ACC112 (cell line): ENCODE measurements at regions not wholly inside any gene's neighbourhood (a gene's known extent, or its start where the extent isn't known, plus 50 kb on each side); places are given as distances from the start of the nearest gene placed in this dataset.

ENCODE experiments used
- H2AFZ ChIP-seq: fragments of 200-600 bp; sonication (generic); one replicate; pipeline ENCODE4 v1.6.0; 2017; ENCODE audit warnings: antibody characterized with exemption, low read length; ENCODE audit not compliant: unreplicated experiment
- H3K27ac ChIP-seq: fragments of 200-600 bp; sonication (generic); 2 replicates; pipeline ENCODE4 v1.5.1; 2014; ENCODE audit warnings: low read depth, mild to moderate bottlenecking, antibody characterized with exemption, low read length, moderate library complexity
- H3K27me3 ChIP-seq: fragments of 200-600 bp; sonication (generic); 2 replicates; pipeline ENCODE4 v1.6.1; 2014; ENCODE audit warnings: mild to moderate bottlenecking, antibody characterized with exemption, low read length, moderate library complexity, mixed read lengths; ENCODE audit not compliant: insufficient read depth
- H3K36me3 ChIP-seq: fragments of 200-600 bp; sonication (generic); 2 replicates; pipeline ENCODE4 v1.6.1; 2016; ENCODE audit warnings: mild to moderate bottlenecking, antibody characterized with exemption, low read length, moderate library complexity, mixed read lengths; ENCODE audit not compliant: insufficient read depth
- H3K4me1 ChIP-seq: fragments of 200-600 bp; sonication (generic); one replicate; pipeline ENCODE4 v1.6.1; 2016; ENCODE audit warnings: low read length, mixed read lengths; ENCODE audit not compliant: insufficient read depth, unreplicated experiment, control insufficient read depth
- H3K4me3 ChIP-seq: fragments of 200-600 bp; sonication (generic); 2 replicates; pipeline ENCODE4 v1.5.1; 2014; ENCODE audit warnings: mild to moderate bottlenecking, low read depth, low read length
- H3K79me2 ChIP-seq: fragments of 200-600 bp; sonication (generic); one replicate; pipeline ENCODE4 v1.6.0; 2016; ENCODE audit warnings: low read length; ENCODE audit not compliant: control insufficient read depth, unreplicated experiment, insufficient read depth

DNA sequence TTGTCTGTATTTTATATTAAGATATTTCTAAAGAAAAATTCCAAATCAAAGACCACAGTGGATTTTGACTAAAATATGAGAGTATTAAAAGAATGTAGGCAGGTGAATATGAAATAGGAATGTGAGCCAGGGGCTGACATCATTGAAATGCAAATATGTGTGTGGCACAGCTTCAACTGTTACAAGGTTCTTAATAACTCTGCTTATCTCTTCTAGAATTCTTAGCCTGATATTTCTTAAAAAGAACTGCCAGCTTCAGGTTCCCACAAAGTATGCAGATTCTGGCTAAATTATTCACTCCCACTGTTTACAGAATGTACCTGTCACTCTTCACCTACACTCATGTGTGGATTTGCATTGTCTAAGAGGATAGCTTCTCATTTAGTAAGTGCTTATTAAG is 274.4 kb downstream of the DIRAS2 start:
- no peak overlapping the region for H2AFZ ChIP-seq
- H3K27ac ChIP-seq: no peak overlapping the region
- H3K4me1 ChIP-seq: no peaks in the 10 kb centered on the region
- no peaks in the 10 kb centered on the region for H3K27me3 ChIP-seq
- no peak overlapping the region for H3K4me3 ChIP-seq
- H3K36me3 ChIP-seq: no peaks in the 10 kb centered on the region
- no peaks in the 10 kb centered on the region for H3K79me2 ChIP-seq

DNA sequence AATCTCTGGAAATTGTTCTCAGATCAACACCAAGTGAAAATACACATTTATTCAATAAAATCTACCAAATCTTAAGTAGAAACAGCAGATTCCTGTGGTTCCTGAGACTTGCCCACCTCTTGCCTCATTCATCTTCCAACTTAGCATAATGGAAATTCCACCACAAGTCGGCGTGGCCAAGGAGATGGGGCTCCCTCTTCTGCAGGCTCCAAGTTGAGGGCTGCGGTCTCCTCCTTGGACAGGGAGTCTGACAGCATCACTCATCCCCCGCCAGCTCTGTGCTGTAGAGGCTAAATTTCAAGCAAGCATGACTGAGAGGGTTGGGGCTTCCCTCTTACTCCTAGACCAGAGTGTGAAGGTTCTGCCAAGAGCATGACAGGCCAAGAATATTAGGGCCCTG is 273.7 kb downstream of the DIRAS2 start:
- H2AFZ ChIP-seq: no peak overlapping the region
- H3K4me3 ChIP-seq: no peak overlapping the region
- no peaks in the 10 kb centered on the region for H3K36me3 ChIP-seq
- H3K4me1 ChIP-seq: no peaks in the 10 kb centered on the region
- no peak overlapping the region for H3K27ac ChIP-seq
- H3K79me2 ChIP-seq: no peaks in the 10 kb centered on the region
- H3K27me3 ChIP-seq: no peaks in the 10 kb centered on the region

DNA sequence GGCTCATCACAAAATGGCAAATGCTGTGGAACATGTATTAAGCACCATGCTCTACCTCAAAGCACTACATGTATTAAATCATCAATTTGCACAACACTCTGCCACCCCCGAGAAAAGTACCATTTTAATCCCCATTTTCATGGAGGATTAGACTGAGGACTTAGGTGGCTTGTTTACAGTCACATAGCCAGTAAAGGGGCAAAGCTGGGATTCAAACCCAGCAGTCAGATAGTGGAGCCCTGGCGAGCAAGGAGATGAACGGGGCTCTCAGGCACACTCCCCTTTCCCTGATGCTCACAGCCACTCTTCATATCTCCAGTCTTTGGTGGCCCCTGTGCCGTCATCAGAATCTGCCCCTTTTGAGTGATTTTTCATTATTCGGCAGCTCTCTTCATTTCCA is 262.9 kb downstream of the DIRAS2 start:
- Histone ChIP-seq H3K27me3 (no peaks in the 10 kb centered on the region), H3K27ac (no peak overlapping the region), H3K4me1 (no peaks in the 10 kb centered on the region), H2AFZ (no peak overlapping the region), H3K79me2 (no peaks in the 10 kb centered on the region), H3K4me3 (no peak overlapping the region), H3K36me3 (no peaks in the 10 kb centered on the region)

DNA sequence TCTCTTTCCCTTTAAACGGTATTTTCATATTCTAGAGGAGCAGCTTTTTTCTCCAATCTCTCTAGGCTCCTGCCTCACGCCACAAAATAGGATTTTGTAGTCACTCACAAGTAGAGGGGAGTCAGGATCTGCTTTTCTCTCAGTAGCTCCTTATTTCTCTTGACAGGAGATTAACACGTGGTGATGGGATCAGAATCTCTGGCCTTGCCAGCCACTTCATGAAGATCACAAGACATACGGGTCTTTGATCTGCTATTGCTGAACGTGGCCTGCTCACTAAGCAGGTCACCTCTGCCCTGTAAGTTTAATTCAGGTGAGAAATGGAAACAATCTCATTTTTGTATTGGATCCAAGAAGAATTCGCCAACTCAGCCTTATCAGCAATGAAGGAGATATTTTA is 257.5 kb downstream of the DIRAS2 start:
- H3K4me3 ChIP-seq: no peak overlapping the region
- no peaks in the 10 kb centered on the region for H3K36me3 ChIP-seq
- no peak overlapping the region for H3K27ac ChIP-seq
- H3K27me3 ChIP-seq: no peaks in the 10 kb centered on the region
- H2AFZ ChIP-seq: no peak overlapping the region
- no peaks in the 10 kb centered on the region for H3K79me2 ChIP-seq
- H3K4me1 ChIP-seq: no peaks in the 10 kb centered on the region

DNA sequence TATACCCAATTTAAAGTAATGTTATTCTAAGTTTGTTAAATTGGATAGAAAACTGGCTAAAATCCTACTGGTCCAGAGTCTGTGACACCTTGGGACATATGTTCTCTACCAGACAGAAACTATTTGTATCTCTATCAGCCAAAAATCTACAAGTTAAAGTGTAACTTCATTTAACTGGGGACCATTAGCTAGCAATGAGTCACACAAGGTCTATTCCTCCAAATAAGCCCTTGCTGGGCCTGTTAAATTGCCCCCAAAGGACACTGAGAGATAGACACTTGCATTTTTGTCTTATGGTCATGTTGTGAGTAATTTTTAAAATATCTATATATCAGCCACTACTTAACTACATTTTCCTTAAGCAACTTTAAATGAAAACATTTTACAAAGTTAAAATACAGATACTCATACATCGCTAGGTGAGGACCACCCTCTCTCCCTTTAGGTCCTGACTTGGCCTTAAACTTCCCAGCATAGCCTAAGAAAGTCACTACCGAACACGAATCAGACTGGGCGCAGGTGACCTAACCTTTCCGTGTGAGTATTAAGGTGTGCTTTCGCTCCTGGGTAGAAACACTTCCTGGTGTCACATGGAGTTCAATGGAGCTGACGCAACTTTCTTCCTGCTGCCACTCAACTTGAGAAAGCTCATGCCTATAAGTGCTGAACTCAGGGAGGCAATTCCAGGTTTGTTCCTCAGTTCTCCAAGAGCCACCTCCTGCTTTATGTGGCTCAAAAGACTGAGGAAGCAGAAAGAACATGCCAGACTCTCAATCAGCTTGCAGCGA is 249.1 kb downstream of the DIRAS2 start:
- Histone ChIP-seq H3K27me3 (no peaks in the 10 kb centered on the region), H3K36me3 (no peaks in the 10 kb centered on the region), H3K79me2 (no peaks in the 10 kb centered on the region), H3K4me3 (no peak overlapping the region), H3K27ac (no peak overlapping the region), H2AFZ (no peak overlapping the region), H3K4me1 (no peaks in the 10 kb centered on the region)

DNA sequence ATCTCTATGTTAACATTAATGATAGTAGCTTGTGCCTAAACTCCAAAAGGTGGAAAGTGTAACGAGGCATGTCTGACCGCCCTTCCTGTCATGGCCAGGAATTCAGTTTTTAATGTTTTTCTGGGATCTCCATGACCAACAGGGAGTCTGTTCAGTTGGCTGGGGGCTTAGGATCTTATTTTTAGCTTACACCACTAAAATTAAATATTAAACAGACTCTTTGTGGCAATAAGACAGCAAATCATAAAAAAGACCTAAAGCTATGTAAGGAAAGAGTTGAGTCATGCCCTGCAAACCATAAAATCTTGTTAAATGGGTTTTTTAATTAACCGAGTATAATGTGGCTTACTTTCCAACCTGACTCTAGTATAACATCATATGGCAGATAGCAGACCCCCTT is 247.8 kb downstream of the DIRAS2 start:
- no peaks in the 10 kb centered on the region for H3K36me3 ChIP-seq
- no peak overlapping the region for H2AFZ ChIP-seq
- no peaks in the 10 kb centered on the region for H3K27me3 ChIP-seq
- no peak overlapping the region for H3K27ac ChIP-seq
- no peak overlapping the region for H3K4me3 ChIP-seq
- no peaks in the 10 kb centered on the region for H3K79me2 ChIP-seq
- H3K4me1 ChIP-seq: no peaks in the 10 kb centered on the region

DNA sequence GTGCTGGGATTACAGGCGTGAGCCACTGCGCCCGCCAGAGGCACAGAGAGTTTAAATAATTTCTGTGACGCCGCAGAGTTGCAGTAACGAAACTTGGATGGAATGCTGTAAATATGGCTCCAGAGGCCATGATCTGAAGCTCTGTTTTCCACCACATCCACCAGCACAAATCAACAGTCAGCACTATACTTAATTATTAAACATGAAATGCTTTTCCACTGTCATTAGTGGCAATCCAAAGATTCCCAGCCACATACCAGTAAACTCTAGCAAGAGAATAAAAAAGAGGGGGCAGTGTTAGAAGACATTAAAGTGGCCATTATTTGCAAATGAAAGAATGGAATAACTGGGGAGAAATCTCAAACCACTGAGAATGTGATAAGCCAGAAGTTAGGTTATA is 242.5 kb downstream of the DIRAS2 start:
- H3K27me3 ChIP-seq: no peaks in the 10 kb centered on the region
- no peaks in the 10 kb centered on the region for H3K4me1 ChIP-seq
- no peaks in the 10 kb centered on the region for H3K79me2 ChIP-seq
- H3K36me3 ChIP-seq: no peaks in the 10 kb centered on the region
- H2AFZ ChIP-seq: no peak overlapping the region
- no peak overlapping the region for H3K4me3 ChIP-seq
- H3K27ac ChIP-seq: no peak overlapping the region

DNA sequence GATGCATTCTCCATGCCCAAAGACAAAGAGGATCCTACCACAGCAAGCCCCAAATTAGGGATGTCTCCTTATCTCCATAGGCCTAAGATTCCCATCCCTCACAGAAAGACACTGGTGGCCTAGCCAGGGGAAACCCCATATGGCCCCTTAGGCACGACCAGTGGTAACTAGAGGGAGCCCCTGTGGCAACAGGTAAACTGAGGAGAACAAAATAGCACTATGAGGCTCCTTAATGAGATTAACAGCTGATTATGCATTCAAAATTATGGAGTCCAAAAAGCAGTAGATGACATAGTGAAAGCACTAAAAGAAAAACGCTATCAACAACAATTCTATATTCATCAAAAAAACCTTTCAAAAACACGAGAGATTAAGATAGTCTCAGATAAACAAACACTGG is 234.0 kb downstream of the DIRAS2 start:
- H3K4me3 ChIP-seq: no peak overlapping the region
- H3K79me2 ChIP-seq: no peaks in the 10 kb centered on the region
- no peaks in the 10 kb centered on the region for H3K36me3 ChIP-seq
- no peaks in the 10 kb centered on the region for H3K27me3 ChIP-seq
- H3K27ac ChIP-seq: no peak overlapping the region
- no peak overlapping the region for H2AFZ ChIP-seq
- no peaks in the 10 kb centered on the region for H3K4me1 ChIP-seq

DNA sequence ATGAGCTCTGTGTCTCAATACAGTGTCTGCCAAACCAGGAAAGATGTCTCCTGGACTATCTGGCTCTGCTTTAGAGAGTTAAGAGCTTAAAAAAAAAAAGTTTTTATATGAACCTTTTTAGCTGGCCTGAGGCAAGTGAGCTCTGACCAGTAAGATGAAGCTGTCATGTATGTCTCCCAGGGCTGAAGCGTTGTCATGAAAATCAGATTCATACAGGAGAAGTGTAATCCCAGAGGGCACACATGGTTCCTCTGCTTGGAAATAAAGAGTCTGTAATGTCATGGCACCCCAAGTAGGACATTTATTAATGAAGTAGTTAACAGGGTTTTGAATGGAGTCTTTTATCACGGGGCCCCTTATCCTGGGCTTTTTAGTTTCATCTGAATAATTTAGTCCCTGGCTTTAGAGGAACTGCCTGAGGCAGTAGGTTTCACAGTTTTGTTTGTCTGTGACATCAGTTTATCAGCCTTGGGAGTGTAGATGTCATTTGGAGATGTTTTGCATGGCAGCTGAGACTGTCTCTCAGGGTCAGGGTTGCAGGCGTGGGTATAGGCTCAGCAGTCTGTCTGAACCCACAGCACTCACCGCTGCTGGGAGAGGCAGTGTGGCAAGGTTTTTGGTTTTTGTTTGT is 223.3 kb downstream of the DIRAS2 start:
- no peak overlapping the region for H3K27ac ChIP-seq

DNA sequence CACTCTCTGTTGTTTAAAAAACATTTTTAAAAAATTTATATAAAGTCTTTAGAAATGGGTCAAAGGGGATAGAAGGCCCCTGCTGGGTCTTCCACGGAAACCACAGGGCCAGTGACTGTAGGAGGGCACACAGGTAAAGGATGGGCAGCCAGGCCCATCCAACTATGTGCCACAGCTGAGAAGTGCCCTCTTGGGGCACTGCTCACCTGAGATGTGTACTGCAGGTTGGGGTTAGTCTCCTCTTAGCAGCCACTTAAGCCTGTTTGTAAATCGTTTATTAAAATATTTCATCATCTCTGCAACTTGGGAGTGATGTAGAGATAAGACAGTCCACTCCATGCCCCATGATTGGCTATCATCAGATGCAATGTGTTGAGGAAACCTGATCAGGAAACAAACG is 222.4 kb downstream of the DIRAS2 start:
- H3K4me1 ChIP-seq: no peaks in the 10 kb centered on the region
- H3K36me3 ChIP-seq: no peaks in the 10 kb centered on the region
- no peaks in the 10 kb centered on the region for H3K27me3 ChIP-seq
- no peaks in the 10 kb centered on the region for H3K79me2 ChIP-seq
- no peak overlapping the region for H2AFZ ChIP-seq
- no peak overlapping the region for H3K27ac ChIP-seq
- H3K4me3 ChIP-seq: no peak overlapping the region

More for the DNA sequence above, 223.3 kb downstream of the DIRAS2 start:
- no peaks in the 10 kb centered on the region for H3K27me3 ChIP-seq
- H3K79me2 ChIP-seq: no peaks in the 10 kb centered on the region
- H3K4me1 ChIP-seq: no peaks in the 10 kb centered on the region
- no peak overlapping the region for H2AFZ ChIP-seq
- H3K36me3 ChIP-seq: no peaks in the 10 kb centered on the region
- H3K4me3 ChIP-seq: no peak overlapping the region
